GM19397 (cell line): ENCODE measurements at regions not wholly inside any gene's neighbourhood (a gene's known extent, or its start where the extent isn't known, plus 50 kb on each side); places are given as distances from the start of the nearest gene placed in this dataset.

Source experiments
- ATAC-seq: cut with Tn5 transposase; IDR thresholded peaks from one replicate; pipeline ENCODE4 v1.9.1; 2021; ENCODE audit warnings: mild to moderate bottlenecking, moderate library complexity; ENCODE audit not compliant: unreplicated experiment

DNA sequence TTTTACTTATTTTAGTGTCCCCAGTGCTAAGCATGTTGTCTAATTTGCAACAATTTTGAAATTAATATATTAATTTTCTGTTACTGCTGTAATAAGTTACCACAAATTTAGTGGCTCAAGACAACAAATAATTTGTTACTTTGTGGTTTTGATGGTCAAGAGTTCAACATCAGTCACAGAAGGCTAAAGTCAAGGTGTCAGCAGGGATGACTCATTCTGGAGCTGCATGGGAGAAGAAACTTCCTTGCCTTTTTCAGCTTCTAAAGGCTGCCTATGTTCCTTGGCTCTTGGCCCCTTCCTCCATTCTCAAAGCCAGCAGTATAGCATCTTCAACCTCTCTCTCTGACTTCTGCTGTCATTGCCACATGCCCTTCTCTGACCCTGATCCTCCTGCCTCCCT is 271.8 kb downstream of the HLX start:
- no peak for ATAC-seq

GRCh38 chr1:221154932-221155331 is 275.7 kb downstream of the HLX start:
- no peak for ATAC-seq

- no peak for ATAC-seq
These were observed 278.0 kb downstream of the HLX start for GRCh38 chr1:221157026-221157761.

GRCh38 chr1:221159608-221160007 is 280.4 kb downstream of the HLX start:
- no peak for ATAC-seq

- ATAC-seq, result no peak
These were observed 282.4 kb downstream of the HLX start for GRCh38 chr1:221161571-221162041.

DNA sequence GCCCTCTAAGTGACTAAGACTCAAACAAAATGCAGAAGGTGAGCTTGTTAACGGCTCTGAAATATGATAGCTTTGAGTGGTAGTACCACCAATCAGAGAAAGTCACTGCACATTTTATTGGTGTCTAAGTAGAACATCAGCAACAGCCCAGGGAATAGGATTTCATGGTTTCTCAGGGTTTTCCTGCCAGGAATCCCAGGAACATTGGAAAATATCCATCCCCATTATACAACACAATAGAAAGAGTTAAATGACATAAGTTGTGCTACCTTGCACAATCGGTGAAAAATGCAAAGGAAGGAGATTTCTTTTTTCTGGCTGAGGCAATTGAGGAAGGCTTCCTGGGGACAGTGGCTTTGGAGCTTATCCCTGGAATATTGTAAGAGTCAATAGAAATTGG is 283.1 kb downstream of the HLX start:
- no peak for ATAC-seq

GRCh38 chr1:221162939-221163338 is 283.7 kb downstream of the HLX start:
- no peak for ATAC-seq

GRCh38 chr1:221164029-221164428 is 284.8 kb downstream of the HLX start:
- ATAC-seq, result no peak

- ATAC-seq, result no peak
These were observed 286.0 kb downstream of the HLX start for GRCh38 chr1:221164951-221165838.

GRCh38 chr1:221165839-221166500 is 286.7 kb downstream of the HLX start:
- ATAC-seq, result no peak

- no peak for ATAC-seq
These were observed 287.5 kb downstream of the HLX start for GRCh38 chr1:221166559-221167318.

DNA sequence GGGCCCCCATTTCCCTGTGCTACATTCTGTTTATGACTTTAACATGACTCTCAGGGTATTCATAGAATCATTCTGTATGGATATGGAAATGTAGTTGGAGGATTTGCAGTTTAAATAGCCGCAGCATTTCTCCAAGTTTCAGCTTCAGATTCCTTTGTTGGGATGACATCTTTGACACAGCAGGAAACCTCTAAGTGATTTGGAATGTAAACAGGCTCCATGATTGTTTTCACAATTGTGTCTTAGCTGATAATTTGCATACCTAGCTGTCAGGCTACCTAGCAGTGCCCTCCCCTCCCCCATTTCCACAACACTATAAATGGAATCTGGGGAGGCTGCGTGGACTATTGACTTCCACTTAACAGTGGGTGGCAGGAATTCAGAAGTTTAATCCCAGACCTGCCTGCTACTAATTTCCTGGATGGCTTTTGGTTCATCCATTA is 290.2 kb downstream of the HLX start:
- no peak for ATAC-seq

DNA sequence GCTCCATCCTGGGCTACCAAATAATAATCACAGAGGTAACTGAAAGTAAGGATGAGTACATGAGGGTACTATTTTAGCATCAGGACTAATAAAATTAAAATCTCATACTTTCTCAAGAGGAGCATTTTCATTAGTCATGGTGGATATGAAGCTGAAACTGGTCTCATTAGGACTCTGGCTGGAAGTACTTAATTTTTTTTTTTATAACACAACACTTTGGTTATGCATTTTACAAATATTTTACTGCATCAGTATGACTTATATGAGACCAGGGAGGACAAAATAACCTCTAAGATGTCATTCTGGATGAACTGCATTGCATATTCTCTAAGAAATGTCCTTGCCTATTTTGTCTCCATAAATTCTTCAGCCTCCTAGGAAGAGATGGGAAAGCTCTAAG is 290.9 kb downstream of the HLX start:
- no peak for ATAC-seq

- no peak for ATAC-seq
These were observed 292.5 kb downstream of the HLX start for GRCh38 chr1:221171768-221172167.

- ATAC-seq, result no peak
These were observed 293.6 kb downstream of the HLX start for GRCh38 chr1:221172841-221173240.

DNA sequence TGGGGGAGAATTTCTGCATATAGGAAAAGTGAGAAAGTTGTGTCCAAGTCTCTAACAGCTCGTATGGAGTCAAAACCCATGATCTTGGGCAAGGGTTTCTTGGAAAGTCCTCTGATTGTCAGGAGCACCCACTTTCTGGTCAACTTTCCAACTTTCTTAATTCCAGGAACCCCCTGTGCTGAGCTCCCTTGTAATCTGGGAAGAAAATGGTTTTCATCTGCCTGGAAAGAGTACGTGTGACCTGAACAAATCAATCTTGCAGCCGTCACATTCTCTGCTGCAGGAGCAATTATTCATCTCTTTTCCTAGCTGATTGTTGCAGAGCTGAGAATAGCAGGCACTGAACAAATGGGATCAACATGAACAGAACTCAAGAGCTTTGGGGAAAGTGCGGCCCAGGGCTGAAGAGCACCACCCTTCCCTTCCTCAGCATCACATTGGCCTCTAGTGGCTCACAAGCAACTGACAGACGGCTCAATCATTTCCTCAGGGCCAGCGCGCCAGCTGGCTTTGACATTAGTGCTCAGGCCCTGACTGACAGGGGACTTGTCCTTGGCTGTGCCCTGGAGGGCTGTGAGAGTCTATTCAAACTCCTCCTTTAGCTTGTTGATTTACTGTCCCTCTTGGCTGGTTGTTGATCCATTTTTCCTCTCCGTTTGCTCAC is 295.2 kb downstream of the HLX start:
- no peak for ATAC-seq

DNA sequence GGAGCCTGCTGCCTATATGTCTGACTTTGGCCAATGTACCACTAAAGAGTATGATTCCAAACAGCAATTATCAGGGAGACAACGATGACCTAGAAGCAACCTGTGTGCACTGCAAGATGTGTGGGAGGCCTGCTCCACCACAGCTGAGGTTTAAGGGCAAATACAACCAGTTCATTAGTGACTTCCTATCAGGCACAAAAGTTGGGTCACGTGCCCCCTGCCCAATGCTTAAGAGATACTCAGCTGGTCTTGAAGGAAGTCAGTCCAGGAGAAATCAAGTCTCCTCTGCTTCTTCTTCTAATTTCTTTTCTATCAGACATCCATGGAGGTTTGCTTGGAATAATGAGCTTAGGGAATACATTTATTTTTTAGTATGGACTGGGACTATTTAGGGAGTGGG is 296.0 kb downstream of the HLX start:
- ATAC-seq, result no peak

DNA sequence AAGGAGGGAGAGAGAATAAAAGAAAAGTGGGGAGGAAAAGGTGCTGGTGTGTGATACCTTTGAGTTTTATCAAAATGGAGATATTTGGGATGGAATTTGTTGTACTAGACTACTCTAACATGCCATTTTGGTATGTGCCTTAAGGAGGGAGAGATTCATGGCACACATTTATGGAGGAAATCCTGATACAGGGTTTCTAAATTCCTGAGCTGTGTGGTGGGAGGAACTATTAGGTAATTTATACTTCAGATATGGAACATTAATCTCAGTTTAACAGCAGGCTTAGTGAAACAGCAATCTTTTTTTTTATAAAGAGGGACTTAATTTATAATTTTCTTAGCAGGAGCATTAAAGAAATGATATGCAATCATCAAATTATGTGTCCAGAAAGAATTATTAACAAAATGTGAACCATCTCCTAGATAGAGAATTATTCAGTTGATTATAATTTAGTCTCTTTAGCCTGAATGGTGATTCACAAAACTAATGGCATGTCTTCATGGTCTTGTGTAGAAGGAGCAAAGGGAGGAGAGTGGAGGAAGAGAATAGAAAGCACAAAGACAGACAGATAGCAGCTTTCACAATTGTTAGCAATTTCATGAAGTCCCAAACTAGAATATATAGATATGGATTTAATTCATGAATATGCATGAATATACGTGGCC is 301.6 kb downstream of the HLX start:
- ATAC-seq, result no peak

DNA sequence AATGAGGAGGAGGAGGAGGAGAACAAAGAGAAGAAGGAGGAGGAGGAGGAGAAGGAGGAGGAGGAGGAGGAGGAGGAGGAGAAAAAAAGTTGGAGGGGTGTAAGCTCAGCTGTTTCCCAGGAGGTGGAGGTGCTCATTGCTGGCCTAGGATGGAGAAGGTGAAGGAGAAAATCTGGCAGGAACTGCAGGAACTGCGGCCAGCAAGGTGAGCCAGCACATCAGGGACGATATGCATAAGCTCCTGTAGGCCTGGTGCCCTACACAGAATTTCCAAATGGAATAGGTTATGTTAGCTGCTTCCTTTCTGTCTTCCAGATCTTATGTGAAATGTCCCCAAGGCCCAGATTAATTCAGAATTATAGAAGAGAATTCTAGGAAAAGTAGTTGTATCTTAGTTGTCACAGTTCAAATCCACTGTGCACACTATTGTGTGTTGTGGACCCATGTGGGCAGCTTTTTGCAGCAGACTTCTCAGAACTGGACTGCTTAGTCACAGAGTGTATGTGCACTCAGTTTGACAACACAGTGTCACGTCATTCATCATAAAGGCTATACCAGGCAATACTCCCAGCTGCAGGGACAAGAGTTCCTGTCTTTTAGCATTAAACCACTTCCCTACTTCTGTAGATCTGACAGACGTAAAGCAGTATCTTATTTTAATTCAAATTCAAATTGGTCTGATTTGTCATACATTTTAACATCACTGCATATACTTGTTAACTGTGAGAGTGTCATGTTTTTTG is 303.7 kb downstream of the HLX start:
- ATAC-seq, result no peak
